ENCODE measurements at regions not wholly inside any gene's neighbourhood (a gene's known extent, or its start where the extent isn't known, plus 50 kb on each side); places are given as distances from the start of the nearest gene placed in this dataset.

- DNase-seq: no peak
These were observed 50.6 kb upstream of the SLC45A1 start for GRCh38 chr1:8267307-8267706.

- DNase-seq: no peak
These were observed 51.3 kb upstream of the SLC45A1 start for GRCh38 chr1:8266436-8267165.

GRCh38 chr1:8263791-8264190 lies 54.1 kb upstream of the SLC45A1 start:
- no peak for DNase-seq

GRCh38 chr1:8261398-8261762 lies 56.5 kb upstream of the SLC45A1 start:
- no peak for DNase-seq

- DNase-seq: no peak
These were observed 58.2 kb upstream of the SLC45A1 start for GRCh38 chr1:8259498-8260290.

DNA sequence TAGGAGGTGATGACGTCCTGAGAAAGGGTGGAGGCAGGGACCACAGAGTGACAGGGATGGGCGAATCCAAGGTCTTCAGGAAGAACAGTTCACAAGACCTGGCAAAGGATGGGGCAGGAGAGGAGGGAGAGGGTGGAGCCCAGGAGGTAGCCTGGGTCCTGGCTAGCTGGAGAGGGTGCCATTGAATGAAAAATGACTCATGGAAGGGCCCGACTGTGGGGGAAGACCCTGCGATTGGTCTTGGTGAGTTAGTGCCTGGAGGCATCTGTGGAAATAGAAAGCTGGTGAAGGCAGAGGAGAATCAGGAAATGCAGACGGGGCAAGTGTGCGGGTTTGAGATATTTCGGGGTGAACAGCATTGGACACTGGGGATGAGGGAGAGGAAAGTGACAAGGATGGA lies 60.3 kb upstream of the SLC45A1 start:
- DNase-seq: no peak

- DNase-seq: no peak
These were observed 61.6 kb upstream of the SLC45A1 start for GRCh38 chr1:8256321-8256720.

DNA sequence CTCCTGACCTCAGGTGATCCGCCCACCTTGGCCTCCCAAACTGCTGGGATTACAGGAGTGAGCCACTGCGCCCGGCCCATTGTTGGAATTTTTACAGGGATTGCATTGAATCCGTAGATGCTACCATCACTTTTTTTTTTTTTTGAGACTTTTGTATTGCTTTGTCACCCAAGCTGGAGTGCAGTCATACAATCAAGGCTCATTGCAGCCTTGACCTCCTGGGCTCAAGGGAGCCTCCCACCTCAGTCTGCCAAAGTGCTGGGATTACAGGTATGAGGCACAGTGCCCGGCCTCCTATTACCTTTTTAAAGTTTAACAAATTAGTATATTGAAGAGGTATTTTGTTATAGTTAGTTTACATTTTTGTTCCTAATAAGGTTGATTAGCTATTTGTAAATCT lies 62.2 kb upstream of the SLC45A1 start:
- DNase-seq: no peak

GRCh38 chr1:8252266-8252951 lies 65.5 kb upstream of the SLC45A1 start:
- no peak for DNase-seq

DNA sequence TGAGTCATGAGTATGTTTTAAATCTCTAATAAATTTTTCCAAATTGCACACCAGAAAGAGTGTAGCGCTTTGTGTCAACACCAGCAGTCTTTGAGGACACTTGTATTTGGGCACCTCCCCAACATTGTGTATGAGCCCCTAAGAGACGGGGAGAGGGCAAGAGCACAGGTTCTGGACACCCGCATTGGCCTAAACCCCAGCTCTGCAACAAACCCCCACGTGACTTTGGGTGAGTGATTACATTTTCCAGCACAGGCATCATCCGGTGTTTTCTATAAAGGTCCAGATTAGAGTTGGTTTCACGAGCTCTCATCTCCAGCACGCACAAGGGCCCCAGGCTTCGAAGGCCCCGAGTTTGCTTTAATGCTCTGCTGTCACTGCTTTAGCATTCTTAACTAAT lies 66.3 kb upstream of the SLC45A1 start:
- DNase-seq: no peak

- DNase-seq: no peak
These were observed 68.1 kb upstream of the SLC45A1 start for GRCh38 chr1:8249838-8250237.

DNA sequence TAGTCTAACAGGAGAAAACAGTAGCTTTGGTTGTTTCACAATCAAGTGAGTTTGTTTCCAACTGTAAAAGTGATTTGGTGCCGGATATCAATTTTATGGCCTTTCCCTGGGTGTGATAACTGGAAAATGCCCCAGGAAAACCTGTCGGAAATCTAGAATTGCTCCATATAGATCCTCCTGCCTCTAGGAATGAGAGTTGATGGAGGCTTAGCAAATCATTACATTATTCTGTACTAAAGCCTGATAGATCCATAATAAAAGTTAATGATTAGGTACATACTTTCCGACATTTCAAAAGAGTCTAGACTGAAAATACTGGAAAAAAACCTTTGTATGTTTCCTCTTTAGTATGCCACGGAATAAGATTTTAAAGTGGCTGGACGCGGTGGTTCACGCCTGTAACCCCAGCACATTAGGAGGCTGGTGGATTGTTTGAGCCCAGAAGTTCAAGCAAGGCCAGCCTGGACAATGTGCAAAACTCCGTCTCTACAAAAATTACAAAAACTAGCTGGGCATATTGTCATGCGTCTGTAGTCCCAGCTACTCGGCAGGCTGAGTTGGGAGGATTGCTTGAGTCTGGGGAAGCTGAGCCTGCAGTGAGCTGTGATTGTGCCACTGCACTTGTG lies 70.0 kb upstream of the SLC45A1 start:
- DNase-seq: no peak

DNA sequence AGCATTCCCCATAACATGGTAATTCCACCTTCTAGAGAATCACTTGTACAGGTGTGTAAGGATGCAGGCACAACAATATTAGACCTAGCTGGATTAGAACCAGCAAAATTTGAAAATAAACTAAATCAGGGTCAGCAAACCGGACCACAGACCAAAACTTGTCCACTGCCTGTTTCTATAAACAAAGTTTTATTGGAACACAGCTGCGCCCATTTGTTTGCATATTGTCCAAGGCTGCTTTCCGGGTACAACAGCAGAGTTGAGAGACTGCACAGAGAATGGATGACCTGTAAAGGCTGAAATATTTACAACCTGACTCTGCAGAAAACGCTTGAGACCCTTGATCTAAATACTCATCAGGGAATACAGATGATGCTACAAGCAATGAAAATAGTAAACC lies 73.6 kb upstream of the SLC45A1 start:
- no peak for DNase-seq

- no peak for DNase-seq
These were observed 75.4 kb upstream of the SLC45A1 start for GRCh38 chr1:8242498-8242897.

DNA sequence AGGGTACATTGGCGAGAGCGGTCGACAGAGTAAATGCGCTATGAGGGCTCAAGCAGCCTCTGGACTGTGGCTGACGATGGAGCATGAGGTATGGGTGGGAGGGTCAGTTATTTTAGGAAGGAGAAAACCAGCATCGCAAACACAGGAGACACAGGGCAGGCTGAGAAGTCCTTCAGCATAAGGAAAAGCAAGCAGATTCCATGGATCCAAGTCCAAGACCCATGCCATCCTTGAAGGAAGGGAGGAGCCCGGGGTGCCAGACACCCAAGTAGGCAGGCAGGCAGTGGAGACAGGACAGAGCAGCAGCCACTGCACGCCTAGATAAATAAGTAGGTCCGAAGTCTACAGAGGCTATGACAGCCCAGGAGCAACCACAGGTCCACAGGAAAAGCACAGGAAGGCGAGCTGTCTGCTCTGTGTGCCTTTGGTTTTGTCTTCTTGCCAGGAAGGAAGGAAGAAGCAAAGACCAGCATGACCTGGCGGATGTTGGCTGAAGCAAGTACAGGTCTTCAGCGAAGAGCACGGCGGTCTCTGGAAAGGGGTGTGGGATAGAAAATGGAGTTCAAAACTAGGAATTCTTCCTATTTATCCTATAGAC lies 76.4 kb upstream of the SLC45A1 start:
- no peak for DNase-seq

DNA sequence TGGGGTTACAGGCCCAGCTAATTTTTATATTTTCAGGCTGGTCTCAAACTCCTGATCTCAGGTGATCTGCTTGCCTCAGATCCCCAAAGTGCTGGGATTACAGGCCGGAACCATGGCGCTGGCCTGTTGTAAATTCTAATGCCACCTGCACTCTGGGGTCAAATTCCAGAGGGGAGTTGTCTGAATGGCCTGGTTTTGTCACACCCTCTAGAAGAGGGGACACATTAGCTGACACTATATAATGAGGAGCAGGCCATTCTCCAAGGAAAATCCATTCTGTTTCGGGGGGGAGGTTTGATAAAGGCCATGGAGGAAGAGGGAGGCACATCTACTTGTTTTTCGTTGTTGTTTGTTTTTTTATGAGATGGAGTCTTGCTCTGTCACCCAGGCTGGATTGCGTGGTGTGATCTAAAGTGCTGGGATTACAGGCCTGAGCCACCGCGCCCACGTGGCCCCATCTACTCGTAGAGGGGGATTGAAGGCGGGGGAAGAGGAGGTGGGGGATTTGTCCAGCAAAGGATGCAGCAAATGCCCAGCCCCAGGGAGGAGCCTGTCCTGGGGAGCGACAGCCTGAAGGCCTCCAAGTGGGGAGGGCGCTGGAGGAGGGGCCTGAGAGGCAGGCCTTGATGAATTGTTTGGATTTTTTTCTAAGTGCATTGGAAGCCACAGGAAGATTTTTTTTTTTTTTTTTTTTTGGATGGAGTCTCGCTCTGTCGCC lies 78.4 kb upstream of the SLC45A1 start:
- DNase-seq: no peak

- no peak for DNase-seq
These were observed 78.9 kb upstream of the SLC45A1 start for GRCh38 chr1:8239039-8239305.

DNA sequence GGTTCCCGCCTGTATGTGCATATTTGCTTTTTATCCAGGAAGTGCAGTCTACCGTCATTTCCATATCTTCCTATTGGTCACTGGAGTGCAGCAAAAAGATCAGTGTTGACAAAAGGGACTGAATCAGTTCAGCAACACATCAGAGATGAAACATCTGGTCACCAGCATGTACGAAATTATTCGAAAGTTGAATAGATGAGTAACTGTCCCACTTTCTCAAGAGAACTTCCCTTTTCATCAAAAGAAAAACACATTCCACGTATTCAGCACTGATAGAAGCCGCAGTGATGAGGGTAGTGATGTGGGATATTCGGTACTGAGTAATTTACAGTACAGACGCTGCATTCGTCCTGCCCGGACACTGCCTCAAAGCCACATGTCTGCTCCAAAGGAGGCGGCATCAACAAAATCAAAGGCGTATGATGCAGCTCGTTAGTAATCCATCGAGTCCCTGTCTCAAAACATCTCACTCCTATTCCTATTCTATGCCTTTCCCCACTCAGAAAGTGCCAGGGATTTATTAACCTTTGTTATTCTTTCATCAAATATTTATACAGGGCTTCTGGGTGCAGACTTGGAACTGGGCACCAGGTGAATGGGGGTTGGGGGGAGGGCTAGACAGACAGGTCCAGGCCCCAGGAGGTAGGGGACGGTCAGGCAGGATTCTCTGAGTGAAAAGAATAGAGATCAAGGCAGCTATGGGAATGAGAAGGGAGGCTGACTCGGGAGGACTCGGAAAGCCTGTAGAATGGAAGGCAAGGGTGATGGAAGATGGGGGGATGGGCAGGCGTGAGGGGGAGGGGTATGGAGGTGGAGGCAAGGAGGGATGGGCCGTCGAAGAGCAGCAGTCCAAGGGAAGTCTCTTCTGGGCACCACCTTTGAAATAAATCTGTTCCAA lies 79.5 kb upstream of the SLC45A1 start:
- DNase-seq: no peak

DNA sequence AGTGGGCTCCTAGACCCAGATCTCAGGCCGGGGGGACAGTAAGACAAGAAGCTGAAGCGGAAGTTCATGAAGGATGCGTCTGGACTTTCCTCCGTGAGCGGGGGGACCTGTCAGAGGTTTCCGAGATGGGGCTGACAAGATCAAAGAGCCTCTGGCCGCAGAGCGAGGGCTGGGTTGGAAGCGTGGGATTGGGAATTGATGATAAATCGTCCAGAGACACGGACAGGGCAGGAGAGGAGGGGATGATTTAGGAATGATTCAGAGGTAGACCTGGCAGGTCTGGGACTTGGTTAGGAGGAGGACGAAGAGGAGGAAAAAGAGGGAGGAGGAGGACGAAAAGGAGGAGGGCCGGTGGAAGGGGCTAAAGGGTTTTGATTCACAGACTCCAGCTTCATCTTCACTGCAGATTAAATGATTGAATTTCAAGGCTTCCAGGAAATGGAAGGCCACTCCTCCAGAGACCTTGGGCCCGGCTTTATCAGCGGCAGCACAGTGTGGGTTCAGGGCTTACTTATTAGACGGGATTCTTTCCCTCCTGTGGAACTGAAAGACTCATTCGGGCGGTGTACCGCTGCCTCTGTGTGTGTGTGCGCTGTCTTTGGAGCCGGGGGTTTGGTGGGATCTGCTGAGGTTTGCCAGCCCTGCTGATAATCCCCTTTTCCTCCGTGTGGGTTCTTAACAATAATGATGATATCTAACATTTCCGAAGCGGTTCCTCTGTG lies 85.7 kb upstream of the SLC45A1 start:
- no peak for DNase-seq

GRCh38 chr1:8230292-8230621 lies 87.7 kb upstream of the SLC45A1 start:
- DNase-seq: no peak

- DNase-seq: no peak
These were observed 89.7 kb upstream of the SLC45A1 start for GRCh38 chr1:8228253-8228652.
